ENCODE measurements at regions not wholly inside any gene's neighbourhood (a gene's known extent, or its start where the extent isn't known, plus 50 kb on each side); places are given as distances from the start of the nearest gene placed in this dataset.

- H4K91ac ChIP-seq (ENCODE audit: insufficient read depth, low read depth, low read length), result no peak overlapping the region
- H3K4me1 ChIP-seq (ENCODE audit: control insufficient read depth, insufficient read depth, low read length), result no peaks in the 10 kb centered on the region
- H3K9me1 ChIP-seq (ENCODE audit: insufficient read depth, low read length), result no peaks in the 10 kb centered on the region
- no CpG with 5 or more reads among the region's 6 CpGs for WGBS, 2 experiments (ENCODE audit: extremely low coverage in 2 of 2, insufficient read length in 1 of 2)
- no peak overlapping the region for H2AK5ac ChIP-seq (ENCODE audit: low read depth, low read length)
- H3K9ac ChIP-seq (ENCODE audit: low read depth, low read length), result no peak overlapping the region
- H3K23ac ChIP-seq (ENCODE audit: low read depth, low read length), result no peak overlapping the region
- no peak overlapping the region for H2BK15ac ChIP-seq (ENCODE audit: low read depth, low read length)
- no peak overlapping the region for H4K8ac ChIP-seq (ENCODE audit: low read depth in 2 of 2, low read length in 2 of 2)
- no peak overlapping the region for H3K4me2 ChIP-seq (ENCODE audit: low read depth, low read length)
- DNase-seq (no peak), ATAC-seq (ENCODE audit: low read depth) (no peak)
- no peak overlapping the region for H2BK20ac ChIP-seq (ENCODE audit: low read depth, low read length)
- CTCF ChIA-PET, result no interaction called here
- H3K4ac ChIP-seq (ENCODE audit: low read depth, low read length), result no peak overlapping the region
- no peak overlapping the region for H3K4me3 ChIP-seq (ENCODE audit: insufficient read depth, low read depth, low read length)
- H3K9me3 ChIP-seq (ENCODE audit: control insufficient read depth, insufficient read depth, low read length), result peaks cover 3% of the 10 kb centered on the region; the same call in 1 of the 2 replicates
- no peak overlapping the region for H2AK9ac ChIP-seq (replicated peaks; ENCODE audit: low read depth, low read length, poor library complexity)
- no peak overlapping the region for H2AFZ ChIP-seq (replicated peaks; ENCODE audit: low read length, poor library complexity)
- H3K14ac ChIP-seq (replicated peaks; ENCODE audit: low read depth, low read length), result no peak overlapping the region
- in situ Hi-C loops (cut with MboI; ENCODE audit: low sequenced_read_pairs), result no loop called here
- no peak overlapping the region for H2BK120ac ChIP-seq (ENCODE audit: low read depth, low read length)
- no peak overlapping the region for H2BK5ac ChIP-seq (ENCODE audit: low read depth, low read length, poor library complexity, severe bottlenecking)
- H3K79me1 ChIP-seq (ENCODE audit: low read depth in 1 of 2, low read length in 2 of 2), result no peaks in the 10 kb centered on the region
- H4K20me1 ChIP-seq (ENCODE audit: insufficient read depth, low read length), result no peaks in the 10 kb centered on the region
- no peak overlapping the region for H4K5ac ChIP-seq (ENCODE audit: low read depth, low read length)
- intact Hi-C loops (cut with micrococcal nuclease), result no loop called here
- POLR2A ChIA-PET (ENCODE audit: unreplicated experiment), result no interaction called here
- no peaks in the 10 kb centered on the region for H3K36me3 ChIP-seq (ENCODE audit: control insufficient read depth, insufficient read depth, low read length)
- dilution Hi-C loops (cut with HindIII; ENCODE audit: low sequenced_read_pairs, unreplicated experiment), result no loop called here
- H3K56ac ChIP-seq (ENCODE audit: extremely low read depth, insufficient read depth, low read length), result no peak overlapping the region
- H3K18ac ChIP-seq (ENCODE audit: low read depth, low read length), result no peak overlapping the region
- H3K27ac ChIP-seq (ENCODE audit: insufficient read depth, low read length), result no peak overlapping the region
- no peaks in the 10 kb centered on the region for H3K27me3 ChIP-seq (ENCODE audit: control insufficient read depth, insufficient read depth, low read length)
- TF ChIP-seq MXI1 (IDR thresholded peaks at IDR 0.05; ENCODE audit: borderline replicate concordance, low read depth, low read length) (no peak), CHD1 (IDR thresholded peaks at IDR 0.05; ENCODE audit: low read depth, low read length) (no peak), CEBPB (IDR thresholded peaks at IDR 0.05; ENCODE audit: low read depth, low read length) (no peak), RAD21 (IDR thresholded peaks at IDR 0.05; ENCODE audit: low read length) (no peak), USF2 (IDR thresholded peaks at IDR 0.05; ENCODE audit: low read depth, low read length) (no peak), RCOR1 (IDR thresholded peaks at IDR 0.05; ENCODE audit: insufficient replicate concordance, low read length) (no peak), BHLHE40 (IDR thresholded peaks at IDR 0.05; ENCODE audit: low read depth, low read length) (no peak), FOS (IDR thresholded peaks at IDR 0.05; ENCODE audit: low read depth, low read length) (no peak), NFE2L2 (IDR thresholded peaks at IDR 0.05; ENCODE audit: low read depth, low read length) (no peak), RFX5 (IDR thresholded peaks at IDR 0.05; ENCODE audit: low read depth, low read length) (no peak), POLR2A (IDR thresholded peaks at IDR 0.05; ENCODE audit: low read depth, low read length) (no peak), SMC3 (IDR thresholded peaks at IDR 0.05; ENCODE audit: low read depth, low read length) (no peak)
- TF ChIP-seq, protein P1, sequence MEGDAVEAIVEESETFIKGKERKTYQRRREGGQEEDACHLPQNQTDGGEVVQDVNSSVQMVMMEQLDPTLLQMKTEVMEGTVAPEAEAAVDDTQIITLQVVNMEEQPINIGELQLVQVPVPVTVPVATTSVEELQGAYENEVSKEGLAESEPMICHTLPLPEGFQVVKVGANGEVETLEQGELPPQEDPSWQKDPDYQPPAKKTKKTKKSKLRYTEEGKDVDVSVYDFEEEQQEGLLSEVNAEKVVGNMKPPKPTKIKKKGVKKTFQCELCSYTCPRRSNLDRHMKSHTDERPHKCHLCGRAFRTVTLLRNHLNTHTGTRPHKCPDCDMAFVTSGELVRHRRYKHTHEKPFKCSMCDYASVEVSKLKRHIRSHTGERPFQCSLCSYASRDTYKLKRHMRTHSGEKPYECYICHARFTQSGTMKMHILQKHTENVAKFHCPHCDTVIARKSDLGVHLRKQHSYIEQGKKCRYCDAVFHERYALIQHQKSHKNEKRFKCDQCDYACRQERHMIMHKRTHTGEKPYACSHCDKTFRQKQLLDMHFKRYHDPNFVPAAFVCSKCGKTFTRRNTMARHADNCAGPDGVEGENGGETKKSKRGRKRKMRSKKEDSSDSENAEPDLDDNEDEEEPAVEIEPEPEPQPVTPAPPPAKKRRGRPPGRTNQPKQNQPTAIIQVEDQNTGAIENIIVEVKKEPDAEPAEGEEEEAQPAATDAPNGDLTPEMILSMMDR (conservative IDR thresholded peaks at IDR 0.05; ENCODE audit: low read depth, low read length), result no peak
- TF ChIP-seq, protein P2, sequence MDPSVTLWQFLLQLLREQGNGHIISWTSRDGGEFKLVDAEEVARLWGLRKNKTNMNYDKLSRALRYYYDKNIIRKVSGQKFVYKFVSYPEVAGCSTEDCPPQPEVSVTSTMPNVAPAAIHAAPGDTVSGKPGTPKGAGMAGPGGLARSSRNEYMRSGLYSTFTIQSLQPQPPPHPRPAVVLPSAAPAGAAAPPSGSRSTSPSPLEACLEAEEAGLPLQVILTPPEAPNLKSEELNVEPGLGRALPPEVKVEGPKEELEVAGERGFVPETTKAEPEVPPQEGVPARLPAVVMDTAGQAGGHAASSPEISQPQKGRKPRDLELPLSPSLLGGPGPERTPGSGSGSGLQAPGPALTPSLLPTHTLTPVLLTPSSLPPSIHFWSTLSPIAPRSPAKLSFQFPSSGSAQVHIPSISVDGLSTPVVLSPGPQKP (IDR thresholded peaks at IDR 0.05; ENCODE audit: borderline replicate concordance, low read depth, low read length), result no peak
- BruUV-seq (replicated peaks), result no TSS peak
Observed at GRCh38 chr20:61061981-61062380, 190.1 kb upstream of the CDH4 start.
